8988T (cell line): ENCODE measurements at regions not wholly inside any gene's neighbourhood (a gene's known extent, or its start where the extent isn't known, plus 50 kb on each side); places are given as distances from the start of the nearest gene placed in this dataset.

ENCODE experiments used
- DNase-seq: peaks from one replicate; pipeline ENCODE4 v3.0.0; 2011

- no peak for DNase-seq
These were observed 580.5 kb upstream of the MARCKS start for GRCh38 chr6:113276601-113277000.

GRCh38 chr6:113277111-113277510 lies 580.0 kb upstream of the MARCKS start:
- DNase-seq = no peak

DNA sequence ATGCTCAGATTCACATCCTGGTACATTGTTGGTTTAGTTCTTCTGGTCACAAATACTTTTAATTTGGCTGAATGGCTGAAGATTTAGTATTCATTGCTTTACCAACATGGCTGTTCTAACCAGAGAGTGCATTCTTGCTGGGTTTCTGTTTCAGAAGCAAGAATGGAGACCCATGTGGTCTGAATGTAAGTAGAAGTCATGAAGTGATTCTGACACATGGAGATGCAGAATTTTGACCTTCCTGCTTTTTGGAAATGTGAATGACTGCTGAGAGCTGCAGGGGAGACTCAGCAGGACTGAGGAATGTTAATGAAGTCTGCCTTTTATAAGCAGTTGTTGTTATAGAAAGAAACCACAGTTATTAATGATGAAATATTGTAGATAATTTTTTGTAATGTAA lies 576.1 kb upstream of the MARCKS start:
- no peak for DNase-seq

GRCh38 chr6:113281431-113281830 lies 575.7 kb upstream of the MARCKS start:
- no peak for DNase-seq

DNA sequence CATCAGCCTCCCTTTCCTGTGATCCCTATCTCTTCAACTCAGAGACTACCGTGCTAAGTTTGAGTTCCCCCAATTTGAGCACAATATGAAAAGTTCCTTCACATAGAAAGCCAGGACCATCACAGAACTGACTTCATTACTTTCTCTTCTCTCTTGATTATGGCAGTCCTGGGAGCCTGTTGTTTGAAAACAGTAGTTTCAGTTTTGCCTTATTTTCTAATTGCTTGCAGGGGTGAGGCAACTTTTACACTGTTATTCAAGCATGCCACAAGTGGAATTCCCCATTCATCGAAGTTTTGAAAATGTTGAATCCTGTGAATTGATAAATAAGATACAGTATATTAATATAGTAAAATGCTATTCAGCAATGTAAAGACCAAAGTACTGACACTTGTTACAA lies 569.7 kb upstream of the MARCKS start:
- DNase-seq = no peak

DNA sequence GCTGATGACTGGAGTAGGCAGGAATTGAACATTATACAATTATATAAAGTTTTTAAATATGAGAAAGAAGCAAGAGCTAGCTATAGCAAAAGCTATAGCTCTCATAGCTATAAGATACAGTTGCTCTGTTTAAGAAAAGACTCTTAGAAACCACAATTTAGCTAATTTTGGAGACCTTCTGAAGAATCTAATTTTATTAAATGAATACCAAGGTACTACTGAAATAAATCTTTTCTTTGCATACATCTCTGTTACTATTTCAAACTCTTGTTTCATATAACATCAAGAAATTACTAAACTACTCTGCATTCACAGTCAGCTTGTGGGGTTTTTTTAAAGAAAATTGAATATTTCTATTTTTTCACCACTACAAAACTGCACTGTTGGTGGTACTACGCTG lies 568.7 kb upstream of the MARCKS start:
- DNase-seq = no peak

DNA sequence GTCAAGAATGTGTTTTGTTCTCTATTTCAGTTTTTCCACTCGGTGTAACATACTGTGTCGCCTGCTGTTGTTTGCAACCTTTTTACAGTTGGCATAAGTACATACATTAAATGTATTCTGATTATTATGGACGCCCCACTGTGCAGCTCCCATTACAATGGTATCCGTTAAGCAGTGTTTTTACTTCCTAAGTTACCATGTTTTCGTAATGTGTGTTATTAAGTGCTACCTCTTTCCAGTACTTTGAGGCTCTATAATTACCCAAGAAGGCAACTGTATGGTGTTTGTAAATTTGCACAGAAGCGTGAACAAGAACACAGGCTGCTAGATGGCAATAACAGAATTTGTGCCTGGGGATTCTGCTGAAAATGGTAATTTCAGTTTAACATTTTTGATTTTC lies 568.0 kb upstream of the MARCKS start:
- no peak for DNase-seq

- no peak for DNase-seq
These were observed 566.5 kb upstream of the MARCKS start for GRCh38 chr6:113290684-113291083.

DNA sequence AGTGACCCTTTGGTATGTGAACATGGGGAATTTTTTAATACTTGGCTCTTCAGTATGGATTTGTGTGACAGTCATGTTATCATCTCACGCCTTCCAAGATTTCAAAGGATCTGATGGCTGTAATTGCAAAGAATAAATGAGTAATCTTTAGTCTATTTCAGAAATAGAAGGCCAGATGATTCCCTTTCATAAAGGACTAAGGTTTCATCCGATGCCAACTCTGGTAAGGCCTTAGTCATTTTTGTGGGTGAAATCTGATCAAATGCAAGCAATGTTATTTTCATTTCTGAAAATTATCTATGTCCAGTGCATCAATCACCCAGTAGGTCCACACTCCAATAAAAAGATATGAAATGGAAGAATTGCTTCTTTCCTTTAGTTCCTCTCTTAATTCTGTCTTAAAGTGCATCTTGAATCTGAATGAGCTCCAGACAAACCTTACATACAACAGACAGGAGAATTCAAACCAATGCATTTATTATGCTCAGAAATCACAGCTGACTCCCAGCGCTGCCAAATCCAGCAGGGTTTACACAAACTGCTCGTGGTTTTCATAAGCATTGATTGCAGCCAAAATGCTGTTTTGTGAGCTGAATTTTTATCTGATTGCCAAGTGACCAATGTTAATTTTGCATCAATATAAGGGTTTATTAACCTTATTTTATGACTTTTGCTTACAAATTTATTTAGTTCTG lies 565.2 kb upstream of the MARCKS start:
- no peak for DNase-seq

GRCh38 chr6:113292646-113293422 lies 564.3 kb upstream of the MARCKS start:
- DNase-seq = no peak

DNA sequence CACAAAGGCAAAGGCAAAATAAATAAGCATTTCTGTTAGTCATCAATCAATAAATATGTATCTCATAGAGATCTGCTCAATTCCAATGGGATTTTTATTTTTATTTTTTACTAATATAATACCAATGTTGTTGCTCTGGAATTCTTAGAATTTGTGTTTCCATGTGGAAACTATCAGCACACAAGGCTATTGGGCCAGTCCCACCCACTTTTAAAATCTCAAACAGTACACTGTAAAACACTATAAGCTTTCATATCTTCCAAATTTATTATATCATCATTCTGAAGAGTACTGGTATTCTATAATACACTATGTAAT lies 563.8 kb upstream of the MARCKS start:
- no peak for DNase-seq

DNA sequence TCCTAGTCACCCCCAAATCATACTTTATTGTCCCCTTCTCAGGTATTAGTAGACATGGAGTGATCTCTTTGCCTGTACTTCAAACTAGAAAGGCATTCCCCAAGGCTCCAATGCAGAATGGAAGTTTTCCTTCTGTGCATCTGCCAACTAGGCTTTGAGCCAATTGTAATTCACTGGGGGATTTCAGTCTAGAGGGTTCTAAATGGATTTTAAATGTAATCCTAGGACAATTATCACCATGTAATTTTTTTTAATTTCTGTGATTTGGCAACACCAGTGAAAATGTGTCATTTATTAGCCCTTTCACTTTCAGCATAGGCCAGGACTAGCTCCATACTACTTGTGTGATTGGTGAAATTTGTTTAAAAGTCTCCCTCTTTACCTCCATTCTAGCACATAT lies 557.6 kb upstream of the MARCKS start:
- DNase-seq = no peak

GRCh38 chr6:113301651-113302050 lies 555.5 kb upstream of the MARCKS start:
- no peak for DNase-seq

DNA sequence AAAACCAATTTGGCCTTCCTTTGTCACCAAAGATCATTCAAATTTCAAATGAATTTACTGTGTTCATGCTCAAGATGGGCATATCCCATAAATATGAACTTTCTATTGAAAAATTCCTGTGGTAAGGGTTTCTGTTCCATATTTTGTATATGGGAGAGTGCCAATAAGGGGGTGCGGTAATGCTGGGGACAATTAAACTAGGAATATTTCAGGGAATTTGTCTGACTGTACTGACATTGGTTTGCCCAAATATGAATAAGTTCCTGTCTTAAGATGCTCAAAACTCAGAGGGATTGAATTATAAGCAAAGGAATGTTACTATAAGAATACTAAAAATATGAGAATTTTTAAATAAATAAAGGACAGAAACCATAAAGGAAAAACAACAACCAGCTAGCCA lies 553.0 kb upstream of the MARCKS start:
- DNase-seq = no peak

DNA sequence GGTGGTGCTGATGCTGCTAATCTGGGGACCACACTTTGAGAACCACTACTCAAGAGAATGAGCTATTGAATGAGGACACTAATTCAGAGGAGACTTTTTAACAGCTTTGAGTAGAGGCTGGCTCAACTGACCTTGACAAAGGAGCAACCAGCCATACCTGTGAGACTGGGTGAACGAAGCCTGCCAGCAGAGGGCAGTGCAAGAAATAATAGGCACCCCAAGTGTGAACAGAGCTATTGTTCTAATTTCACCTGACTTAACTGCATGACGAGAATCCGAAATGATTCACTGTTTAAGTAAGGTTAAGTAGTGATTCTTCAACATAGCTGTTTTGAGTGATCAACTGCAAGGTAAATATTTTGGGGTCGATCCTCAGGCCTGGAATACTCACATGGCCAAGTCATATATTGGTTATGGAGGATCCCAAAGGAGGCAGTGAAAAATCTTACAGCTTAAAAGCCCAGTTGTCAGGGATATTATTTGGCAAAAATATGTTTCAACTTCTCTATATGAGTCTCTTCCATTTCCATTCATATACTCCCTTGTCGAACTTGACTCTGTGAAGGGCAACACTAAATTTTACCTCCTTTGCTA lies 550.5 kb upstream of the MARCKS start:
- DNase-seq = no peak

DNA sequence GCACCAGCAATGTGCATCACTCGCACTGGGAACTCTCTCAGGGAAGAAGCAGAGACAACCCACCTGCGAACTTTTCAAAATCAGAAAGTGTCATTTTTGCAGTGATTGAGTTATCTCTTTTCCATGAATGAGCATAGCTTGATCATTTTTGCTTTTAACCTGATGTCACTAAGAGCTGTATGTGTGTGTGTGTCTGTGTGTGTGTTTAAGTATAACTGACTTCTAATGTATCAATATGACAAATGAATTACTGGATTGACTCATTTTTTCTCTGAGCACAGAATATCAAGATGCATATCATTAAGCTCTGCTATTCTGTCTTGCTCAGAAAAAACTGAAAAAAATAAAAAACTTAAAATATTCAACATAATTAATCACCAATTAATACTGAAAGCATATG lies 548.9 kb upstream of the MARCKS start:
- DNase-seq = no peak

DNA sequence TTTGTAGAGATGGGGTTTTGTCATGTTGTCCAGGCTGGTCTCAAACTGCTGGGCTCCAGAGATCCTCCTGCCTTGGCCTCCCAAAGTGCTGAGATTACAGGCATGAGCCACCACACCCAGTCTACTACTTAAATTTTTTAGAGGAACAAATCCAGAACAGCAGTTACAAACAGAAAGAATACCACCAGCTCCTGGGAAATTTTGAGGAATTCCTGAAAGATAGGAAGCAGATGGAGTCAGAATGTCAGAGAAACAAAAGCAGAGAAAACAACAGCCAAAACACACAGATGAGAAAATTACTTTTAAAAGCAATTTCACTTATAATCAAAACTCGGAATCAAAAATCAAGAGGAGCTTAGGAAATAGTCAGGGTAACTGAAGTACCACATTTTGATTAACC lies 543.3 kb upstream of the MARCKS start:
- no peak for DNase-seq

DNA sequence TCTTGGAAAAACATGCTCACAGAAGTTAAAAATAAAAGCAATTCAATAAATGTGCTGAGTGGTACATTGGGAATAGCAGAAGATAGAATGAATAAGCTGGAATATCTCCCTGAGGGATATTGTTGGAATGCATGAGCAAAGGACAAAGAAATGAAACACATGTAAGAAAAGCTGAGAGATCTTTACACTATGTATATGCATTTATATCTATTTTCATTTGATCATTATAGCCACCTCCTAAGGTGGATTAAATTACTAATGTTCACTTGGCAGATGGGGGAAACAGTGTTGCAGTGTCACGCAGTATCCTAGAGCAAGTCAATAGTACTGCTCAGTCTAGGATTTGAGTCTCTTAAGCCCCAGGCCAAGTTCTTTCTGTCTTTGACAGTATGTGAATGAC lies 542.0 kb upstream of the MARCKS start:
- DNase-seq = no peak

- no peak for DNase-seq
These were observed 541.3 kb upstream of the MARCKS start for GRCh38 chr6:113315879-113316278.

- DNase-seq = no peak
These were observed 539.7 kb upstream of the MARCKS start for GRCh38 chr6:113317442-113317841.

DNA sequence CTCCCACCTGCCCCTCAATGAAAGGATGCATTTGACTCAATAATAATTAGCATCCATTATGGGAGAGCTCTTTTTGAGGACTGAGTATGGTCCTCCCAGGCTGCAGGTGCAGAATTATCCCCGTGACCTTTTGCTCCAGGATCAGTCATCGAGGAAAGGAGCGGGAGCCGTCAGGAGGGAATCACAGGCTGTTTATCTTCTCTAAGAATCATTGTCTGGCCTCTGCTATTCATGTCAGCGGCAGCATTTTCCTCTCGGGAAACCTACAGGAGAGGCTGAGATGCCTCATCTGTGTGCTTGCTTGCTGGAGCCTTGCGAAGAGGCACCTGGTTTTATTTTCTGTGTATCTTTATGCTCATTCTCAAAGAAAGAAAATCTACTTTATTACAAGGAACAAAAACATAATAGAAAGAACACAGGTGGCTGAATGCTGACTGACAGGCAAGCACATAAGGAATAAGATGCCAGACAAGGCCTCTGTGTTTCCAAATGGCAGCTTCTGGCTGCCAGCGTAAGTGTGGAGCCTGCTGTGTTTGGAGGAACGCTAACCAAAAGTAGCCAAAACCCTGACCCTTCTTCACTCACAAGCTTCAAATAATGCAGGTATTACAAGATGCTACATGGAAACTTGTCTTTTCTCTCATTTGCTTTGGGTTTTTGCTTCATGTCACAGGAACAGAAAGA lies 539.1 kb upstream of the MARCKS start:
- DNase-seq = no peak

DNA sequence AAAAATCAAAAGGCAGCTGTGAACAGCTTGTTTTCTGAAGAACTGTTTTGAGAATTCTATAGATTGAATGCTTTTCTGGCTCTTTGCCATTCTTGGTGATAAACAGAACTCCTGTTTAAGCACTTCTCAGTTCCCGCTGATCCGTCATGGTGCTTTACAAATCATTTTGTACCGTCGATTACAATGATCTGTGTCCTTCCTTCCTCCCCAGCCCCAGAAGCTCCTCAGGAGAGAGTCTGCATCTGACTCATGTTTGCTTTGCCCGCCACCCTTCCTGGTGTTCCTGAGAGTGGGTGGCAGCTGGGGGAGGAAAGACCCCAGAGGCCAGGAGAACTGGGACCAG lies 538.6 kb upstream of the MARCKS start:
- DNase-seq = no peak

- DNase-seq = no peak
These were observed 536.5 kb upstream of the MARCKS start for GRCh38 chr6:113320653-113321052.

DNA sequence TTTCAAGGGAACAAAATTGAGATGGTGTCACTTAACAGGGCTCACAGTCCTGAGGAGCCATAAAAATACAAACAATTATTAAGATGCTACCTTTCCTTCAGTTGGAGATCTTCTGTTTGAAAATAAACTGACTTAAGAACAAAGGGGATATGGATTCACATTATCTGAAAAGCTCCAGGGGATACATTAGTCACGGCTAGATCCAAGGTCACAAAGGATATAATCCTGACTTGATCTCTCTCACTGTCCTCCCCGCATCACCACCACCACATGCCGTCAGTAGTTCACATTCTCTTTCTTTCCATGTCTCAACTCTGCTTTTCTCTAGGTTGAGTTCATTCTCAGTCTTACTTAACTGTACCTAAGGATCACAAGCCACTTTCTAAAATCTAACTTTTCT lies 530.4 kb upstream of the MARCKS start:
- DNase-seq = no peak
